ENCODE measurements at regions not wholly inside any gene's neighbourhood (a gene's known extent, or its start where the extent isn't known, plus 50 kb on each side); places are given as distances from the start of the nearest gene placed in this dataset.

- TF ChIP-seq KDM5A (IDR thresholded peaks at IDR 0.05) (no peak), POLR2AphosphoS2 (conservative IDR thresholded peaks at IDR 0.05; ENCODE audit: low read length) (no peak), KDM1A (IDR thresholded peaks at IDR 0.05; ENCODE audit: low read depth) (no peak), MYC (IDR thresholded peaks at IDR 0.05; ENCODE audit: borderline replicate concordance, low read length) (no peak), CTCF (IDR thresholded peaks at IDR 0.05) (no peak)
Observed at GRCh38 chr11:69965821-69966582, 112.1 kb upstream of the ANO1 start.

Measured in A549 (cell line).